Thymus (tissue), 11 donors: ENCODE measurements at regions not wholly inside any gene's neighbourhood (a gene's known extent, or its start where the extent isn't known, plus 50 kb on each side); places are given as distances from the start of the nearest gene placed in this dataset.
A peak's percentile ranks its signal among the peaks of the same experiment; 100 is the strongest.

ENCODE experiments used
- DNase-seq, 9 donors: peaks; one replicate each; pipeline ENCODE4 v3.0.0-alpha.2; 2013; ENCODE audit warnings: low spot score in 9 of 9, low read depth in 6 of 9, missing footprints in 1 of 9
- H3K27ac ChIP-seq, 2 donors: one replicate each; pipeline ENCODE4 v1.5.1; 2013; ENCODE audit warnings: control low read depth in 1 of 2, low read depth in 1 of 2, low read length in 1 of 2, mild to moderate bottlenecking in 1 of 2, moderate library complexity in 1 of 2
- H3K27me3 ChIP-seq, 2 donors: one replicate each; pipeline ENCODE4 v1.5.1; 2013; ENCODE audit warnings: low read length in 1 of 2; ENCODE audit not compliant: control insufficient read depth in 2 of 2, insufficient read depth in 1 of 2
- H3K36me3 ChIP-seq, 2 donors: one replicate each; pipeline ENCODE4 v1.5.1; 2013; ENCODE audit warnings: low read length in 1 of 2, mild to moderate bottlenecking in 1 of 2, moderate library complexity in 1 of 2; ENCODE audit not compliant: control insufficient read depth in 2 of 2, insufficient read depth in 2 of 2
- H3K4me1 ChIP-seq, 2 donors: one replicate each; pipeline ENCODE4 v1.5.1; 2013; ENCODE audit warnings: low read length in 2 of 2; ENCODE audit not compliant: control insufficient read depth in 2 of 2, insufficient read depth in 2 of 2
- H3K4me3 ChIP-seq, 2 donors: one replicate each; pipeline ENCODE4 v1.5.1; 2013; ENCODE audit warnings: low read length in 2 of 2, control low read depth in 1 of 2, mild to moderate bottlenecking in 1 of 2
- H3K9me3 ChIP-seq, 2 donors: one replicate each; pipeline ENCODE4 v1.5.1; 2013; ENCODE audit warnings: low read length in 1 of 2, mild to moderate bottlenecking in 1 of 2; ENCODE audit not compliant: control insufficient read depth in 2 of 2, insufficient read depth in 1 of 2
- WGBS: extraction: QIAGEN DNeasy Blood & Tissue Kit; methylation state at CpG from one replicate; pipeline ENCODE4 v1.1.7; 2013; 5-methylcytosine and 5-hydroxymethylcytosine counted together
- donor health status: healthy.

- no peaks in the 10 kb centered on the region for H3K4me1 ChIP-seq
- 88% methylated on average over 7 of the region's 7 CpGs for WGBS
- H3K27ac ChIP-seq = no peak overlapping the region
- no peaks in the 10 kb centered on the region for H3K36me3 ChIP-seq
- H3K27me3 ChIP-seq = peaks cover 0 to 17% of the 10 kb centered on the region in 2 donors
- no peak for DNase-seq
- H3K9me3 ChIP-seq = no peaks in the 10 kb centered on the region
- no peak overlapping the region for H3K4me3 ChIP-seq
Observed at GRCh38 chr15:77771616-77772015, 138.9 kb upstream of the LINGO1 start.

- Histone ChIP-seq H3K4me3 (no peak overlapping the region), H3K9me3 (no peaks in the 10 kb centered on the region), H3K27me3 (peaks cover 0 to 20% of the 10 kb centered on the region in 2 donors), H3K36me3 (no peaks in the 10 kb centered on the region), H3K4me1 (no peaks in the 10 kb centered on the region), H3K27ac (no peak overlapping the region)
- WGBS = 93% methylated on average over 7 of the region's 7 CpGs
- DNase-seq = no peak
Observed at GRCh38 chr15:77769700-77770099, 137.0 kb upstream of the LINGO1 start.

GRCh38 chr15:77768521-77769078 lies 135.9 kb upstream of the LINGO1 start:
- no peaks in the 10 kb centered on the region for H3K9me3 ChIP-seq
- no peak overlapping the region for H3K27ac ChIP-seq
- WGBS = 76% methylated on average over 7 of the region's 7 CpGs
- H3K27me3 ChIP-seq = peaks cover 0 to 21% of the 10 kb centered on the region in 2 donors
- no peak overlapping the region for H3K4me3 ChIP-seq
- DNase-seq = no peak
- no peaks in the 10 kb centered on the region for H3K4me1 ChIP-seq
- no peaks in the 10 kb centered on the region for H3K36me3 ChIP-seq

GRCh38 chr15:77768107-77768506 lies 135.4 kb upstream of the LINGO1 start:
- H3K9me3 ChIP-seq = no peaks in the 10 kb centered on the region
- no peak for DNase-seq
- H3K4me1 ChIP-seq = no peaks in the 10 kb centered on the region
- no peak overlapping the region for H3K4me3 ChIP-seq
- H3K27ac ChIP-seq = no peak overlapping the region
- no peaks in the 10 kb centered on the region for H3K36me3 ChIP-seq
- peaks cover 0 to 22% of the 10 kb centered on the region in 2 donors for H3K27me3 ChIP-seq
- WGBS = 56% methylated on average over 5 of the region's 5 CpGs

DNA sequence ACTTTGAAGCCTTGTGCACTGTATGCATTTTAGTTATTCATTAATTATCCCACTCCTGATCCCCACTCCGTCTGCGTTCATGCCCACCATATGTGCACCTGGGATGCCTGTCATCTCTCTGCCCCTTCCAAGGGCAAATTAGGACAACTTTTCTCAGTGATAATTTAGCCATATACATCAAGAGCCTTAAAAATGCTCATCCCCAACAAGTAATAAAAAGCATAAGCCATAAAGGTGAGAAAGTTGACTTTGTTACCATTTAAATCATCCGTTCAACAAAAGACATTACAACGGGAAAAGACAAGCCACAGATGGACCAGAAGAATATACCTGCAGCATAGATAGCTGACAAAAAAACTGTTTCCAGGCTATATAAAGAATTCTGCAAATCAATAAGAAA lies 131.4 kb upstream of the LINGO1 start:
- Histone ChIP-seq H3K4me1 (no peaks in the 10 kb centered on the region), H3K4me3 (no peak overlapping the region), H3K27me3 (peaks cover 0 to 20% of the 10 kb centered on the region in 2 donors), H3K9me3 (no peaks in the 10 kb centered on the region), H3K36me3 (no peaks in the 10 kb centered on the region), H3K27ac (no peak overlapping the region)
- no peak for DNase-seq
- WGBS = 96% methylated on average over 4 of the region's 4 CpGs

DNA sequence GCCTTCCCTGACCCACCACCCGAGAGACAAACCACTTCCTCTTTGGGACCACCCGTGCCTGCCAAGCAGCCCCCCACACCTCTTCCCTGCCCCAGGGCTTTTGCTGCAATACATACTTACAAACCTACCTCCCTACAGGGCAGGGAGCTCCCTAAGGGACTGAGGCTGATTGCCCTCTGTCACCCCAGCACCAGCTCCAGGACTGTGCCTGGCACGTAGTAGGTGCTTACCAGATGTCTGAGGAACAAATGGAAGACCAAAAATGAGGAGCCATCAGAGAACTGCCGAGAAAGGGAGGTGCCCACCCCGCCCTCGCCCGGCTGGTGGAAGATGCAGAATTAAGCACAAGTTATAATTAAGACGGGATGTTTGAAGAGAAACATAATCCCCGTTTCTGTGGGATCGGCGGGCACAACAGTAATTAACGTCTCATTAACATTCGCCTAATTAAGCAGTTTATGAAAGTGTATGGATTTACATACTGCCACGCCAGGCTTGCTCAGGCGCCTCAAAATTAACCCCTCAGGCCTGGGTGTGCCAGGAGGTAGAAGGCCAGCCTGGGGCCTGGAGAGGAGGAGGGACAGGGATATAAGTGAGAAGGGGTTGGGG lies 130.1 kb upstream of the LINGO1 start:
- WGBS = 78% methylated on average over 15 of the region's 15 CpGs
- Histone ChIP-seq H3K4me1 (no peaks in the 10 kb centered on the region), H3K4me3 (no peak overlapping the region), H3K36me3 (no peaks in the 10 kb centered on the region), H3K27me3 (peaks cover 0 to 9% of the 10 kb centered on the region in 2 donors), H3K27ac (no peak overlapping the region), H3K9me3 (no peaks in the 10 kb centered on the region)
- no peak for DNase-seq

DNA sequence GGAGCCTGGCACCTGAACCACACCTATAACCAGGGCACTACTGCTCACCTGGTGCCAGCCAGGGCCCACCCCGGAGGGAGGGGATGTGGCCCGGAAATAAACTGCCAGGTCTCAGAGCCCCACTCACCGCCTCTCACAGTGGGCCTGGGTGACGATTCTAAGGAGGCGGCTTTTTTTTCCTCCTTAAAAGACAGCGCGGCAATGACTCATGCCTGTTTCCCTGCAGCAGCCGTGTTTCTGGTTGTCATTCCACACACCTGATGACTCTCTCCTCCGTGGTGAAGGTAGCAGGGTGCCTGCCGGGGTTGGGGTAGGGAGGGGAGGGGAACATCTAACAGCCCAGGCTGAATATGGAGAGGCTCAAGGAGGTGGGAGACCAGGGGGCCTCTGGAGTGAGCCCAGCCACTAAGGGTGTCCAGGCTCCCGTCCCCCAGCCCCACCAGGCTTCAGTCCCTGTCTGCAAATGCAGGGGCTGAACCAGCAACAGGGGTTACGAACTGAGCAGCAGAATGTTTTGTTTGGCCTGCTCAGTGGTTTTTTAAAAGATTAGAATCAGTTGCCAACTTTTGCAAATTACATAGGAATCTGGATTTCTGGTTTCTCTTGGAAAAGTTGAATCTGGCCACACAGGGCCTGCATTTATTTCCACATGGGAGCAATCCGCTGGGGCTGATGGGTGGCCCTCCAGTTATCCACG lies 127.3 kb upstream of the LINGO1 start:
- WGBS = 75% methylated on average over 14 of the region's 14 CpGs
- Histone ChIP-seq H3K27me3 (peaks cover 0 to 3% of the 10 kb centered on the region in 2 donors), H3K4me1 (no peaks in the 10 kb centered on the region), H3K9me3 (no peaks in the 10 kb centered on the region), H3K4me3 (no peak overlapping the region), H3K27ac (no peak overlapping the region), H3K36me3 (no peaks in the 10 kb centered on the region)
- DNase-seq = no peak

- Histone ChIP-seq H3K27ac (no peak overlapping the region), H3K9me3 (no peaks in the 10 kb centered on the region), H3K4me1 (no peaks in the 10 kb centered on the region), H3K36me3 (no peaks in the 10 kb centered on the region), H3K4me3 (no peak overlapping the region), H3K27me3 (no peaks in the 10 kb centered on the region)
- DNase-seq = no peak
Observed at GRCh38 chr15:77753939-77754338, 121.2 kb upstream of the LINGO1 start.

- no peak overlapping the region for H3K4me3 ChIP-seq
- H3K36me3 ChIP-seq = no peaks in the 10 kb centered on the region
- 44% methylated on average over 9 of the region's 9 CpGs for WGBS
- no peak overlapping the region for H3K27ac ChIP-seq
- DNase-seq = peak in 5 of 9 donors; percentile 1 to 37 (median 7)
- H3K4me1 ChIP-seq = no peaks in the 10 kb centered on the region
- H3K27me3 ChIP-seq = no peaks in the 10 kb centered on the region
- no peaks in the 10 kb centered on the region for H3K9me3 ChIP-seq
Observed at GRCh38 chr15:77753281-77753873, 120.7 kb upstream of the LINGO1 start.
